ENCODE measurements at regions not wholly inside any gene's neighbourhood (a gene's known extent, or its start where the extent isn't known, plus 50 kb on each side); places are given as distances from the start of the nearest gene placed in this dataset.

DNA sequence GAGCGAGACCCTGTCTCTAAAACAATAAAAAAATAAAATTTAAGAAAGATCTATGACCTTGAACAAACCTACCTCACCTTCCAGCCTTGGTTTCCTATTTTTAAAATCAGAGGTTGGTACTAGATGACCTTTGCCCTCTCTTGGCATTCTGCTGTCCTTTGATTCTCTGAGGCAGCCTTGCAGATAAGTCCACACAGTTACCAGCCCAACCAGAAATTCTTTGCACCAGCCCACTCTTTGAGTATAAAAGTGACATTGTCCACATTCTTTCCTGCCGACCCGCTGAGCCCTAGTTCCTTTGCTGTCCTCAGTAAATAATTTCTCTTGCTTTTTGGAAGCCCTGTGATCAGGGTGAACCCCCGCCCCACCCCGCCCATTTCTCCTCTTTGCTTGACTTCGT lies 150.4 kb downstream of the PHETA1 start:
- Histone ChIP-seq H3K36me3 (no peaks in the 10 kb centered on the region), H3K27me3 (peaks cover 0 to 16% (median 0%) of the 10 kb centered on the region in 9 donors), H3K9me3 (no peaks in the 10 kb centered on the region), H3K4me3 (no peak overlapping the region), H3K27ac (no peak overlapping the region), H3K4me1 (no peaks in the 10 kb centered on the region)
- ATAC-seq (no peak), DNase-seq (no peak)
- intact Hi-C loops (cut with DNase I) = no loop called here
- 66 to 72% (median 71%) methylated on average over 6 of the region's 6 CpGs for WGBS, 4 donors
- TF ChIP-seq, protein P1, sequence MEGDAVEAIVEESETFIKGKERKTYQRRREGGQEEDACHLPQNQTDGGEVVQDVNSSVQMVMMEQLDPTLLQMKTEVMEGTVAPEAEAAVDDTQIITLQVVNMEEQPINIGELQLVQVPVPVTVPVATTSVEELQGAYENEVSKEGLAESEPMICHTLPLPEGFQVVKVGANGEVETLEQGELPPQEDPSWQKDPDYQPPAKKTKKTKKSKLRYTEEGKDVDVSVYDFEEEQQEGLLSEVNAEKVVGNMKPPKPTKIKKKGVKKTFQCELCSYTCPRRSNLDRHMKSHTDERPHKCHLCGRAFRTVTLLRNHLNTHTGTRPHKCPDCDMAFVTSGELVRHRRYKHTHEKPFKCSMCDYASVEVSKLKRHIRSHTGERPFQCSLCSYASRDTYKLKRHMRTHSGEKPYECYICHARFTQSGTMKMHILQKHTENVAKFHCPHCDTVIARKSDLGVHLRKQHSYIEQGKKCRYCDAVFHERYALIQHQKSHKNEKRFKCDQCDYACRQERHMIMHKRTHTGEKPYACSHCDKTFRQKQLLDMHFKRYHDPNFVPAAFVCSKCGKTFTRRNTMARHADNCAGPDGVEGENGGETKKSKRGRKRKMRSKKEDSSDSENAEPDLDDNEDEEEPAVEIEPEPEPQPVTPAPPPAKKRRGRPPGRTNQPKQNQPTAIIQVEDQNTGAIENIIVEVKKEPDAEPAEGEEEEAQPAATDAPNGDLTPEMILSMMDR (IDR thresholded peaks at IDR 0.05) = no peak
- TF ChIP-seq POLR2A (IDR thresholded peaks at IDR 0.05) = no peak

DNA sequence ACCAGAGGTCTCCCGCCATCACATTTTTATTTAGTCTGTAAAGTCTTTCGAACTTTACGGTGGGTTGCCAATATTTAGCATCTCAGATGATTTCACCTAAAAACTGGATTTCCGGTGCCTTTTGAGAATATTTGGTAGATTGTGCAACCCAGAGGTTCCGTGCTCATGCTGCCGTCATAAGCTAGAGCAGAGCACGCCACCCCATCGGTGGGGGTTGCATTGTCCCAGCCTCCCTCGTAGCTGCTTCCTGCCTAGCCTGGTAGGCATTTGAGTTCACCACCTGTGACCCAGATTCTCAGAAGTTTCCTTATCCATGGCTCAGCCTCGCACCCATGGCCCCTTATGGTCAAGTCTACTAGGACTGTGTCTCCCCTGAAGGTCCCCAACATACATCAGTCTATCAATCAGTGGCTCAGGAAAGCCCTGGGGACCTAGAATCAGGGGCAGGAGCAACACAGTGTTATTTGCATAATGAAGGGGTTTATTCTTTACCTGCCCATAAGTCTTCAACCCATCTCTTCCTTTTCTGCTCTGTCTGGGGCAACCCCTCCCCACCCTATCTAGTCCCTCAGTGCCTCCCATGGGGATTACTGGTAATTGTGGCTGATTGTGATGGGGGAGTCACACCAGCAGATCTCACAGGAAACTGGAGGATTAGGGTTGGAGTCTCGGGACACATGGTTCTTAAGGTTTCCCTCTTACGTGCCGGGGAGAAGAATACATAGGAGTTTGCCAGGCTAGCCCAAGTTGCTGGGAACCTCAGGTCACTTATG lies 152.3 kb downstream of the PHETA1 start:
- no peak for TF ChIP-seq POLR2A (IDR thresholded peaks at IDR 0.05)
- TF ChIP-seq, protein P1 (IDR thresholded peaks at IDR 0.05) = no peak
- no peak for DNase-seq
- WGBS, 4 donors = 72 to 80% (median 77%) methylated on average over 13 of the region's 13 CpGs
- Histone ChIP-seq H3K9me3 (no peaks in the 10 kb centered on the region), H3K4me1 (no peaks in the 10 kb centered on the region), H3K36me3 (no peaks in the 10 kb centered on the region), H3K27ac (no peak overlapping the region), H3K27me3 (peaks cover 0 to 24% (median 2%) of the 10 kb centered on the region in 9 donors), H3K4me3 (no peak overlapping the region)
- ATAC-seq = no peak
- intact Hi-C loops (cut with DNase I) = no loop called here

DNA sequence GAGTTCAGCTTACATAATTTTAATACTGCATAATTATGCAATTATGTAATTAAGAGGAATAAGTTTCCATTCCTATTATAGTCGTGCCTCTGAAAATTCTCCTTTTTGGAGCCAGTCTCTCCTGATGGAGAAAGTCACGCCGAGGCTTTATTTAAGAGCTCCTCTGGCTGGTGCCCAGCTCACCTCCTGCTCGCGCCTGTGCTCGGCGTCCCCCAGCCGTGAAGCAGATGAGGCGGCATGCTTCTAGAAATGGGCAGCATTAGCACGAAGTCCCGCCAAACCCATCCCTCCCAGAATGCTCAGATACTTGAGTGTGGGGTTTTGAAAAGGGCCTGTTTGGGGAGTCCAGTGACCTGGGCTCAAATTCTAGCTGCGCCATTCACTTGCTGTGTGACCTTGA lies 153.0 kb downstream of the PHETA1 start:
- Histone ChIP-seq H3K27ac (no peak overlapping the region), H3K4me3 (no peak overlapping the region), H3K27me3 (peaks cover 0 to 29% (median 3%) of the 10 kb centered on the region in 9 donors), H3K36me3 (no peaks in the 10 kb centered on the region), H3K4me1 (no peaks in the 10 kb centered on the region), H3K9me3 (no peaks in the 10 kb centered on the region)
- DNase-seq (no peak), ATAC-seq (no peak)
- 86 to 92% (median 91%) methylated on average over 12 of the region's 12 CpGs for WGBS, 4 donors
- intact Hi-C loops (cut with DNase I) = no loop called here
- no peak for TF ChIP-seq POLR2A (IDR thresholded peaks at IDR 0.05)
- TF ChIP-seq, protein P1 (IDR thresholded peaks at IDR 0.05) = no peak

DNA sequence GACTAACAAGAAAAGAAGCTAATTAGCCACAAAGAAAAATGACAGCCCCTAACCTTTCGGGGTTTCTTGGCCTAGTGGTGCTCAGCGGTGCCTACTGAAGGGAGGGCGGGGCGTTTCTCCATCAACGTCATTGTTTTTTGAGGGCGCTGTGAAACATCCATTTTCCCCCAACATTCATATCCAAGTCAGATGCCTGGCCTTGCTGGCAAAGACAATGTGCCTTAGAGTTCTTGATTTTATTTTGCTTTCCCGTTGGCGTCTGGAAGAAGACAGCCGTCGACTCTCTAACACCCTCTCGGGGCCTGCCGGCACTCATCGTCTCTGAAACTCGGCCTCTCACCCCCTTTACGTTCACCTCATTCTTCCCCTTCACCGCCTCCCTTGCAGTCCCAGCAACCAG lies 154.5 kb downstream of the PHETA1 start:
- whole genome bisulfite sequencing, 4 donors = 62 to 71% (median 68%) methylated on average over 16 of the region's 16 CpGs
- TF ChIP-seq, protein P1 (IDR thresholded peaks at IDR 0.05) = no peak
- no peak for TF ChIP-seq POLR2A (IDR thresholded peaks at IDR 0.05)

More for the DNA sequence above, 154.5 kb downstream of the PHETA1 start:
- Histone ChIP-seq H3K36me3 (no peaks in the 10 kb centered on the region), H3K9me3 (no peaks in the 10 kb centered on the region), H3K27me3 (peaks cover 0 to 37% (median 3%) of the 10 kb centered on the region in 9 donors), H3K4me1 (no peaks in the 10 kb centered on the region), H3K4me3 (no peak overlapping the region), H3K27ac (no peak overlapping the region)
- intact Hi-C loops (cut with DNase I) = no loop called here
- ATAC-seq (no peak), DNase-seq (no peak)

Measured in heart left ventricle (tissue), 16 donors.